CMK (cell line): ENCODE measurements at regions not wholly inside any gene's neighbourhood (a gene's known extent, or its start where the extent isn't known, plus 50 kb on each side); places are given as distances from the start of the nearest gene placed in this dataset.

Experiments used
- DNase-seq: peaks from one replicate; pipeline ENCODE4 v3.0.0-alpha.2; 2010; ENCODE audit warnings: low read depth

- DNase-seq: no peak
These were observed 112.2 kb downstream of the TRIB2 start for GRCh38 chr2:12828980-12829379.

GRCh38 chr2:12831016-12831415, 114.3 kb downstream of the TRIB2 start:
- DNase-seq: no peak

GRCh38 chr2:12834239-12834638, 117.5 kb downstream of the TRIB2 start:
- no peak for DNase-seq

- DNase-seq: no peak
These were observed 119.0 kb downstream of the TRIB2 start for GRCh38 chr2:12835733-12836132.

- no peak for DNase-seq
These were observed 122.6 kb downstream of the TRIB2 start for GRCh38 chr2:12839339-12839738.

- DNase-seq: no peak
These were observed 124.3 kb downstream of the TRIB2 start for GRCh38 chr2:12841021-12841420.

- no peak for DNase-seq
These were observed 126.2 kb downstream of the TRIB2 start for GRCh38 chr2:12842917-12843316.

- no peak for DNase-seq
These were observed 127.8 kb downstream of the TRIB2 start for GRCh38 chr2:12844511-12844910.

GRCh38 chr2:12847694-12848575, 131.2 kb downstream of the TRIB2 start:
- DNase-seq: no peak

GRCh38 chr2:12852135-12852534, 135.4 kb downstream of the TRIB2 start:
- peak; percentile 74 for DNase-seq

GRCh38 chr2:12854001-12854530, 137.3 kb downstream of the TRIB2 start:
- DNase-seq: no peak

- no peak for DNase-seq
These were observed 138.8 kb downstream of the TRIB2 start for GRCh38 chr2:12855508-12855907.

GRCh38 chr2:12856934-12857601, 140.3 kb downstream of the TRIB2 start:
- DNase-seq: peak; percentile 35

- DNase-seq: no peak
These were observed 141.2 kb downstream of the TRIB2 start for GRCh38 chr2:12857891-12858290.

GRCh38 chr2:12858786-12859185, 142.1 kb downstream of the TRIB2 start:
- DNase-seq: no peak

GRCh38 chr2:12861344-12861930, 144.7 kb downstream of the TRIB2 start:
- DNase-seq: no peak

- no peak for DNase-seq
These were observed 145.8 kb downstream of the TRIB2 start for GRCh38 chr2:12862541-12862940.

- no peak for DNase-seq
These were observed 147.2 kb downstream of the TRIB2 start for GRCh38 chr2:12863937-12864336.

GRCh38 chr2:12867631-12868287, 151.0 kb downstream of the TRIB2 start:
- no peak for DNase-seq

GRCh38 chr2:12870692-12871091, 154.0 kb downstream of the TRIB2 start:
- no peak for DNase-seq

GRCh38 chr2:12871694-12872315, 155.1 kb downstream of the TRIB2 start:
- DNase-seq: no peak

- no peak for DNase-seq
These were observed 161.0 kb downstream of the TRIB2 start for GRCh38 chr2:12877761-12878160.
